ENCODE measurements at regions not wholly inside any gene's neighbourhood (a gene's known extent, or its start where the extent isn't known, plus 50 kb on each side); places are given as distances from the start of the nearest gene placed in this dataset.

- TF ChIP-seq POLR2A (IDR thresholded peaks at IDR 0.05) (no peak), CTCF (IDR thresholded peaks at IDR 0.05) (no peak)
Observed at GRCh38 chr13:22077205-22077683, 406.4 kb downstream of the FGF9 start.
